HG03575 (cell line): ENCODE measurements at regions not wholly inside any gene's neighbourhood (a gene's known extent, or its start where the extent isn't known, plus 50 kb on each side); places are given as distances from the start of the nearest gene placed in this dataset.

Experiments
- ATAC-seq: cut with Tn5 transposase; IDR thresholded peaks from one replicate; pipeline ENCODE4 v1.9.1; 2021; ENCODE audit not compliant: unreplicated experiment, insufficient number of reproducible peaks, low FRiP score; ENCODE audit errors: extremely low read depth

DNA sequence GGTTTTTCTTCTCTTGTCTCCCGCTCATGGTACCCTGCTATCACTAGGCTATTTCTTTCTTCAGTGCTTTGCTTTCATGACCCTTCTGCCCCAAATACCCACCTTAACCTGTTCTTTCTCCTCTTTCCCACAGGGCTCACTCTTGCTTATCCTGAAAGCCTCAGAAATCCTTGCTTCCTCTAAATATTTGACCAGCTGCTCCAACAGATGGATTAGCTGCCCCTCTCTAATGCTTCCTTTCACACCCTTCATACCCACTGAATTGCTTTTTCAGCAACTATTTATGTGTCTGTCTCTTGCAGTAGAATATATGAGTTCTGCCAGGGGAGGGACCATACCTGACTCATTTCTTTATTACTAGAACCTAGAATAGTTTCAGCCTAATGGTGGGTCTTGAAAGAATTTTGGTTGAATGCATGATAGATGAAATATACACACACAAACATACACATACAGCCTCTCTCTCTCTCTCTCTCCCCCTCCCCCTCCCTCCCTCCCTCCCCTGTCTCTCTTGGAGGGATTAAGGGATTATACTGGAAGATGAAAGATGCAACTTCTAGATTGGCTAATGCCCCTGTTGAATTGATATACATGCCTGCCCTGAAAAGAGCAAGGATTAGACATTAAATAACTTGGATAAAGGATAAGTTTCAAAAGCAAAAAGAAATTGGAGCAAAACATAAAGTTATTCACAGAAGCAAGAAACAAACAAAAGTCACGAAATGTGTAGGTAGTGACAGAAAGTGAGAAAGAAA is 95.0 kb upstream of the GADL1 start:
- no peak for ATAC-seq

DNA sequence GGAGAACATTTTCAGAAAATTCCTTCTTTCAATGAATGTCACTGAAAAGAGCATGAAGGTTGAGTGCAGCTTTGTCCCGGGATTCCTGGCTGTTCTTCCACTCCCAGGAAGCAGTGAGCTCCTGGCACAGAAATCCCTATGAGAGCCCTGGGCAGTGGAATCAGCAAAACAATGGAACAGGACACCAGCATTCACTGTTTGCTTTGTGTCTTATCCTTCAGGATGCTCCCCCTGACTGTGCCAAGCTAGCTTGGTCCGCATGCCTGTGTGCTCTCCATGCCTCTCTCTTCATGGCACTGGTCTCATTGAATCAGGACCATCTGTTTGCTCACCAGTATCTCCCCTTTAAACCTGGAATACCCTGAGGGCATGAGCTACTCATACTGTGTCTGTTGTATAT is 102.0 kb upstream of the GADL1 start:
- ATAC-seq = no peak

GRCh38 chr3:31002730-31003129 is 108.3 kb upstream of the GADL1 start:
- no peak for ATAC-seq

DNA sequence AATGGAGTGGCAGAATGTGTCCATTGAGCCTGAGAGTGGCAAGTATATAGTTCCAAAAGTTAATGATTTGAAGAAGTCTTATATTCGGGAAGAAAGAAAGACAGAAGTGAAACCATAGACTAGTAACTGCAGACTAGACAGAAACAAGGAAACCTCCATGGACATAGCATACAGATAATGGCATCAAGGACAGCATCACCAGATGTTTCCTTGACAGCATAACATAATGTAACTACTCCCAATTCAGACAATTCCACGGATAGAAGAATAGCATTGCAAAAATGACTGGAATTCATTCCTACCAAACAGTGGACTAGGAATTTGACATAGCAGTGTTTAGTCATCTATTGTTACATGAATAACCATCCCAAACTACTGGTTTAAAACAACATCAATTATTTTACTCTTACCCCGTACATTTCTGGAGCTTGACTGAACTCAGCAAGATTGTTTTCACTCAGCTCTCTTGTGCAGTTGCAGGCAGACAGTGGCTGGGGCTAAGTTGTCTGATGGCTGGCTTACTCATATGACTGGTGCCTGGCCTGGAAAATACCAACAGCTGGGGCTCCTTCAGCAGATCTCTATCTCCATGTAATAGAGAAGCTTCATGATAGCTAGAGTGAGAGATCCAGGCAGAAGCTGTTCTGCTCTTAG is 109.7 kb upstream of the GADL1 start:
- no peak for ATAC-seq

DNA sequence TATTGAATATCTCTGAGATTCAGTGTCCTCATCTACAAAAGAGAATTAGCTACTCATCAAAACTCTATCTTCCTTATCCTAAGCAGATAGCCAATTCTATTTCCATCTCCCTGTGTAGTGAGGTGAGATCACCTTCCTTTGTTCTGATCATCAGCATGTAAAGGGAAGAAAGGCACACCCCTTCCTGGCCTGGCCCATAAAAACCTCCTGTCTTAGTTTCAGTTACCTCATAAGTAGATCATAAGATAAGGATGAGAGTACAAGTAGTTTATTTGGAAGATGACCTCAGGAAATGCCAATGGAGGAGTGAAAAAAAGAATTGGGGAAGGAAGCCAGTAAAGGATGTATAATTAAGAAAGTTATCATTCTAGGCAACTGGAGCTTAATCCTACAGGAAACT is 114.5 kb upstream of the GADL1 start:
- ATAC-seq = no peak

- no peak for ATAC-seq
Measured at GRCh38 chr3:31009881-31010280, 115.4 kb upstream of the GADL1 start.

DNA sequence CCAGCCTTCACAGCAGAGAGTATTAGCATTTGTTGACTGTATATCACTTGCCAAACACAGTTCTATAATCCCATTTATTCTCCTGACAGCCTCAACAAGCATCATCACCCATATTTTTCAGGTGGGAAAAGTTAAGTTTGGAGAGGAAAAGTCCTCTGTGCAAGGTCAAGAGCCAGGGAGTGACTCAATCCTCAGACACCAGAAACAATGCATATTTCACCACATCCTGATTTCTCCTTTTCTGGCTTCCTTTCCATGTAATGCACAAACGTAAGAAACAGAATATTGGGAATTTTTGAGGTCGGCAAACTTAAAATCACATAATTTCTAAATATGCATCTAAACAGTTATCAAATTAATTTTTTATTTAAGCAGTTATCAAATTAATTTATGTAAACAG is 116.0 kb upstream of the GADL1 start:
- no peak for ATAC-seq

GRCh38 chr3:31011380-31011779 is 116.9 kb upstream of the GADL1 start:
- no peak for ATAC-seq

DNA sequence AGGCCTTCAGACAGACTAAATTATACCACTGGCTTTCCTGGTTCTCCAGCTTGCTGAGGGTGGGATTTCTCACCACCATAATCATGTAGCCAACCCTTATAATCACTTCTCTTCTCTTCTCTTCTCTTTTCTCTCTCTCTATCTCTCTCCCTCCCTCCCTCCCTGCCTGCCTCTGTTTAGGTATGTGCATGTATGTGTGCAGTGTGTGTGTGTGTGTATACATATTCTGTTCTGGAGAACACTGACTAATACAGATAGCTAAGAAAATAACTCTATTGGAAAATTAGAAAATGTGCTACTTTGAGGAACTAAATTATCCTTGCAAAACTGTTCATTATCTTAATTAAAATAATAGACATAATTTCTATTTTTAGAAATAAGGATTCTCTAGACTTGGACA is 118.6 kb upstream of the GADL1 start:
- ATAC-seq = no peak

DNA sequence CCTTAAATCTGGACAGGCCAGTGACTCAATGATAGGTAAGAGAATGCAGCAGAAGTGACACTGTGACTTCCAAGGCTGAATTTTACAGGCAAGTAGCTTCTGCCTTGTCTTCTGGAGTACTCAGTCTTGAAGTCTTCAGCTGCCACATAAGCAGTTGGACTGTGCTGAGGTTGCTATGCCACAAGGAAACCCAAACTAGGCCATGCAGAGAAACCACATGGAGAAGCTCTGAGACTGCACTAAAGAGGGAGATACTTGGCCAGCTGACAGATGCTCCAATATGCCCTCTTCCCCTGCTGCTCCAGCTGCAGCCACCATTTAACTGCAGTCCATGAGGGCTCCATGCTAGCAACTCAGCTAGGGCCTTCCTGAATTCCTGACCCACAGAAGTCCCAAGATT is 119.4 kb upstream of the GADL1 start:
- ATAC-seq = no peak

DNA sequence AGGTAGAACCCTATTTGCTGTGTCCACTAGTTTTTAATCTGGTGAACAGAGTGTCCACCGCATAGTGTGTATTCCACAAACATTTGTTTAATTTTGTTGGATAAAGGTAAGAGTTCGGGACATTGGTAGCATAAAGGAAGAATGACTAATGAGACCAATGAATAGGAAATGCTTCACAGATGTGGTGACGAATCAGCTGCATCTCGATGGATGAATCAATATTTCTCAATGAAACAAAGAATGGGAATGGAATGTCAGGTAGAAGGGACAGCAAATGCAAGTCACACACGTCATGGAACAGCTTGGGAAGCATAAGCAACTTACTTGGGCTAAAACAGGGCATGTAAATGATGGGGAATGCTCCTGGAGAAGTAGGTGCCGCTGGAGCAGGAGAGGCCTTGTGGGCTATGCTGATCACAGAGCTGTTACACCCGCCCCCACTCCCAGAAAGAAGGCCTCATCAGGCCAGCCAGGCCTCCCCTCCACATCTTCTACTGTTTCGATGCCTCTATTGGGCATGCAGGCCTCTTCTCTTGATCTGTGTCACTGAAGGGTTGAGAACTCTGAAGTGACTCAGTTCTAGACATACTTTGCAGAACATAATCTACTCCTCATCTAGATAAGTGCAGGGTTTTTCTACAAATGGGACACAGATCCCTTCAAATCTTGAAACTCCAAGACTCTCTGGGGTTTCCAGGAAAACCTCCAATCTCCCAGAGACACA is 120.0 kb upstream of the GADL1 start:
- no peak for ATAC-seq

DNA sequence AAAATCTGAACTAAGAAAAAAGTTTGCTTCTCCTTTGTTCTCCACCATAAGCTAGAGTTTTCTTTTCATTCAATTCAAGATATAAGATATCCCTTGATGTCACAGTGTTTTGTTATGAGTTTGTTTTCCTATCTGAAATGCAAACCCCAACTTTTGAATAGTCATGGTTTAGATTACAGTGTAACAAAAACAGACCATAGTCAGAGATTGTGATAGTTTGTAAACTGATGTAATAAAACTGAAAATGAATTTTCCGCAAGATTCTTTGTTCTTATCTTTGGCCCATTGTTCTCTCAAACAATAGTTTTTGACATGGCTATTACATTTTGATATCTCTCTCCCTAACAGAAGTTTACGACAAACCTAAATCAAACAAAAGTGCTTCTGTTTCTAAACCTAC is 121.7 kb upstream of the GADL1 start:
- ATAC-seq = no peak

DNA sequence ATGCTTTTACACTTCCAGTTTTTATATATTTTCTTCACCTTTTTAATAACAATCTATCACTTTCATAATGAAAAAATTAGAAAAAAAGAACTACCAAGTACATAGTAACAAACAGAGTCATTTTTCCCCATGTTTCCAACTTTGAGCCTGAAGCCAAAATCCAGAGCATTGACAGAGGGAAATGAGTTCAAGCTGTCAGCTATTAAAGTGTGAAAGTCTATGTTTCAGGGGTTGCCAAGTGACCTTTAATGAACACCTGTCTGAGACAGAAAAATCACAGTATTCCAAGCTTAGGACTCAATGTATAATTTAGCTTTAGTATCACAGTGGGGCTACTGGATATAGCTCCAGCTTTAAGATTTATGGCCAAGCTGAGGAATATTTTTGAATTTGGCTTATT is 128.3 kb upstream of the GADL1 start:
- ATAC-seq = no peak

GRCh38 chr3:31025541-31025940 is 131.1 kb upstream of the GADL1 start:
- ATAC-seq = no peak

DNA sequence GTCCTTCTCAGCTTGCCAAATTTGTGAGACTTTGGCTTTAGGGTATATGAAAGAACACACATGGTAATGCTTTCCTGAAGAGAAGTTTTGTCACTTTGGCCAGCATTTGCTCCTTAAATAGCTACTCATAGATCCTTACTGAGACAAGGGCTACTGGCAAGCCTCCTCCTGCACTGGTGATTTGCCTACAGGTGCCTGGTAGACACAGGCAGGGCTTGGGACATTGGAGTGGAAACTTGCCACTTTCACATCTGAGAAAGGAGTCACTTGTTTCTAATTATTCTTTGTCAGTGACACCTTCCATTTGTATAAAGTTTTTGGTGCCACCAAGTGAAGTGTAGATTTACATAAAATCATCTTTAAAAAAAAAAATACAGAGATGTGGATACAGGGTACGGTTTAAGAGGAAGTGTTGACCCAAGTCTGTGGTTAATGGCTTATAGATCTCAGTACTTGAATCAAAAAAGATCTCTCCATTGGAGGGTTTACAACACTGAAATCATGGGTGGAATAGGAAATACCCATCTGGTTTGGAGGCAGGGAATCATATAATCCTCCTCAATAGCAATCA is 132.8 kb upstream of the GADL1 start:
- no peak for ATAC-seq

GRCh38 chr3:31027914-31028313 is 133.5 kb upstream of the GADL1 start:
- ATAC-seq = no peak

DNA sequence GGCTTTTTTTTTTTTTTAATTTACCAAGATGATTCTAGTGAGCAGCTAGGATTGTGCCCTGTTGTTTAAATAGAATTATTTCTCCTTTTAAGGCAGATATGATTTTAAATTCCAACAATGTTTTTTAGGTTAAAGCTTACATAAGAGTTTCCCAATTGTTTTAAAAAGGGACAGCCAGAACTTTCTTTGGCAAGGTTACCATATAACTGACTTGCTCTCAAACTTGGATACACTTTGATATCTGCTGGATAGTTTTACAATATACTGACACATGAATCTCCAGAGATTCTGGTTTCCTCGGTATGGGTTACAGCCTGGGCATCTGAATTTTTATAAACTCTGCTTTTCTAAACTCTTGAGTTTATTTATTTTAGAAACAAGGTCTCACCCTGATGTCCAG is 134.3 kb upstream of the GADL1 start:
- no peak for ATAC-seq

DNA sequence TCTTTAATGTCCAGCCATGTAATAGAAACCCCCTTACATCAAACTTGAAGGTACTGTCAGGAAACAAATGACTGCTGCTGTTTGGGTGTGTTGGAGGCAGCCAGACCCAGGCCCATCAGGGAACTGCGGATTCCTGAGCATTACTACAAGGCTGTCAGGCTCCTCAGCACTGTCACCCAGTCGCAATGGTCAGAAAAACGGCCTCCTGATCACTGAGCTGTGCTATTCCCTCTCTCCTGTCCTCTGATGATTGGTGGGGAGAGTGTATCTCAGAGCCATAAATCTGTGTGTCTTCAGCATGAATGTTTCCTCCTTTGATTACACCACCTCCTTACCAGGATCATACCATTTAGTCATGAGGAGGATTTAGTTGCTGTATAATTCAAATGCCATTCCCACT is 135.2 kb upstream of the GADL1 start:
- ATAC-seq = no peak

DNA sequence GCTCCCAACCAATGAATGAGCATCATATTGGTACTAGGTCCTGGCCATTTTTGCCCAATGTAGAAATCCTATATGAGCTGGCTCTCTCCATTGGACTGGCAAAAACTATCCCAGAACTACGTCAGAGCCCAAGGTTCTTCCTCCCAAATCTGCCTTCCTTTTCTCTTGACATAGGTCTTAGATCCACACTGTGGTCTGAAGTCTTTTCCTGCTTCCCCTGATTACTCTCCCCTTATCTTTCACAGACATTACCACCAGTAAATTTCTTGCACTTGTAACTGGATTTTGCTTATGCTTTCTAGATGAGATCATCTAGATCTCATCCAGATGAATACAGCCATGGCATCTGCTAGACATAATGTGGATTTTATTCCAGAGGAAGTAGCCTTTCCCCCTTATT is 141.2 kb upstream of the GADL1 start:
- ATAC-seq = no peak
